ENCODE measurements at regions not wholly inside any gene's neighbourhood (a gene's known extent, or its start where the extent isn't known, plus 50 kb on each side); places are given as distances from the start of the nearest gene placed in this dataset.
A peak's percentile ranks its signal among the peaks of the same experiment; 100 is the strongest.
"Not testable (repeated sequence)": the region's sequence is repeated elsewhere in the genome, so short reads cannot be mapped to it uniquely, and the experiment has no call there.

DNA sequence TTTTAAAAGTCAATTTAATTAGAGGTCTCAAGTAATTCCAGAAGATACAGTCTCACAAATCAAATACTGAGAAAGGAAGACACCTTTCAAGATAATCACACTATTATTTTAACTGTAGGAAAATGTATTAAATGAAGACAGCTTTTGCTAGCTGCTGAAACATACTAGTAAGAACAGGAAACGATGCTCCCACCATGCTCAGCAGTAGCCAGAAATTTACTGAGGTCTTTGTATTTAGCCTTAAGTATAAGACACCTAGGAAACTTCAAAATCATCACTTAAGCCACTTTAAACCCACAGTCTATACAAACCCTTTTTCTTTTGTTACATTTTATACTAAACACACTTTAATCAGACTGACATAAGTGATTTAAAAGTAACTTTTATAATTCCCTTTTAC, 72.7 kb upstream of the NPIPB12 start:
- H3K27me3 Mint-ChIP-seq (ENCODE audit: low read depth); H3K27ac Mint-ChIP-seq; H3K9me3 Mint-ChIP-seq; H3K4me3 Mint-ChIP-seq; H3K36me3 Mint-ChIP-seq (ENCODE audit: low read depth): not testable (repeated sequence)
- H3K4me1 Mint-ChIP-seq (ENCODE audit: low read depth): peaks cover 15% of the 10 kb centered on the region

DNA sequence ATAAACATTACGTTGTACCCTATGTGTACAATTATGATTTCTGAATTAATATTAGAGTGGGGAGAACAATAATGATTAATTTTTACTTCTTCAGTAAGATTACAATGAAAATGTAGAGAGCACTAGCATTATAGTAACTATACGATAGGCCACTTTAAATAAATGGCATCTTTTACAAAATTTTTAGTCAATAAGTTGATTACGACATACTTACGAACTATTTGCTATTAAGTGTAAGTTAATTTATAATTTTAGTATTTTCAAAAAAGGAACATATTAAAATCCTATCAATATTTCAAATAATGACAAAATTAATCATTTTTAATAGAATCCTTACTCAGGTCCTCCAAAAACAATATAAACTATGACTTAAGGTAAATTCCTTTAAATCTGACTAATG, 75.6 kb upstream of the NPIPB12 start:
- H3K9me3 Mint-ChIP-seq; H3K36me3 Mint-ChIP-seq (ENCODE audit: low read depth); H3K27ac Mint-ChIP-seq; H3K27me3 Mint-ChIP-seq (ENCODE audit: low read depth); H3K4me3 Mint-ChIP-seq: not testable (repeated sequence)
- H3K4me1 Mint-ChIP-seq (ENCODE audit: low read depth): peaks cover 21% of the 10 kb centered on the region

DNA sequence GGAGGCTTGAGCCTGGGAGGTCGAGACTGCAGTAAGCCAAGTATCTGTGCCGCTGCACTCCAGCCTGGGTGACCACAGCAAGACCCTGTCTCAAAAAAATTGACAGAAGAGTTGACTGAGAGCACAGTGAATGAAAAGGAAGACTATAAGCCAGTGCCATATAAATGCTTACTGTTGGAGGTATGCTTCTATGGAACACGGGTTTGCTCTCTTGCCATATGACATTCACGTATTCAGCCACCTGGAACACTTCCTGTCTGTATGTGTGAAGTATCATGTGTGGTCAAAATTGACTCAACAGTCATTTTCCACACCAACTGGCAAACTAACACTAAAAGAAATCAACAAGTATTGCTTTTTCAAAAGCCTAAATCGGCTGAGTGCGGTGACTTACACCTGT, 71.1 kb upstream of the SPN start:
- not testable (repeated sequence) for H3K27me3 Mint-ChIP-seq (ENCODE audit: low read depth); H3K9me3 Mint-ChIP-seq; H3K36me3 Mint-ChIP-seq (ENCODE audit: low read depth)
- Mint-ChIP-seq H3K4me1 (ENCODE audit: low read depth) (peaks cover 29% of the 10 kb centered on the region), H3K4me3 (peak overlapping the region; percentile 64), H3K27ac (peak overlapping the region; percentile 67)

DNA sequence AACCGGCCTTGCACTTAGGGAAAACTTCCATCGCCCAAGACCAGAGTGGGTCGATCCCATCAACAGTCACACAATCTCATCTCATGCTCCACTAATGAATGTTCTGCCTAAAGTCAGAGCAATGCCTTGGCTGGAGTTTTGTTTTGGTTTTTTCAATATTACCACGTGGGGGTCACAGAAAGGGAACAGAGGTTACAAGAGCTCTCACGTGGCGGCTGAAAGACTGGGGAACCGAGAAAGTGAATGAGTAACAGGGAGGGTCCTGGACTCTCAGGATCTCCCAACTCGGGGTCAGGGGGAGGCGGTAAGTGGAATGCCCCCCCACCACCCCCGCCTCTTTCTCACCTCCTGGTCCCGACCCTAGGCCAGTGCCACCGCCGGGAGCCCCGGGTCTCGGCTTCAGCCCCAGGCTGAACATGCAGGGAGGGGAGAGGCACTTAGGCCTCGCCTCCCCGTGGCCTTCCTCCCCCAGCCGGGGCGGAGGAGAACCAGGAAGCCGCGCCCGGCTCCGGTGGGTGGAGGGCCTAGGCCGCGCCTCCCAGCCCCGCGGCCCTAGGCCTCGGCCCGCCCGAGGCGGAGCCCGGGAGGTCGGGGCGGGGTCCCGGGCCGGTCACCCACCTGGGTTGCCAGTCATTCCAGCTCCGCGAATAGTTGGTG, 68.7 kb upstream of the SPN start:
- not testable (repeated sequence) for H3K9me3 Mint-ChIP-seq; H3K36me3 Mint-ChIP-seq (ENCODE audit: low read depth); H3K27me3 Mint-ChIP-seq (ENCODE audit: low read depth)
- peaks cover 22% of the 10 kb centered on the region for H3K4me1 Mint-ChIP-seq (ENCODE audit: low read depth)
- peak overlapping the region; percentile 96 for H3K4me3 Mint-ChIP-seq
- H3K27ac Mint-ChIP-seq: peak overlapping the region; percentile 90

DNA sequence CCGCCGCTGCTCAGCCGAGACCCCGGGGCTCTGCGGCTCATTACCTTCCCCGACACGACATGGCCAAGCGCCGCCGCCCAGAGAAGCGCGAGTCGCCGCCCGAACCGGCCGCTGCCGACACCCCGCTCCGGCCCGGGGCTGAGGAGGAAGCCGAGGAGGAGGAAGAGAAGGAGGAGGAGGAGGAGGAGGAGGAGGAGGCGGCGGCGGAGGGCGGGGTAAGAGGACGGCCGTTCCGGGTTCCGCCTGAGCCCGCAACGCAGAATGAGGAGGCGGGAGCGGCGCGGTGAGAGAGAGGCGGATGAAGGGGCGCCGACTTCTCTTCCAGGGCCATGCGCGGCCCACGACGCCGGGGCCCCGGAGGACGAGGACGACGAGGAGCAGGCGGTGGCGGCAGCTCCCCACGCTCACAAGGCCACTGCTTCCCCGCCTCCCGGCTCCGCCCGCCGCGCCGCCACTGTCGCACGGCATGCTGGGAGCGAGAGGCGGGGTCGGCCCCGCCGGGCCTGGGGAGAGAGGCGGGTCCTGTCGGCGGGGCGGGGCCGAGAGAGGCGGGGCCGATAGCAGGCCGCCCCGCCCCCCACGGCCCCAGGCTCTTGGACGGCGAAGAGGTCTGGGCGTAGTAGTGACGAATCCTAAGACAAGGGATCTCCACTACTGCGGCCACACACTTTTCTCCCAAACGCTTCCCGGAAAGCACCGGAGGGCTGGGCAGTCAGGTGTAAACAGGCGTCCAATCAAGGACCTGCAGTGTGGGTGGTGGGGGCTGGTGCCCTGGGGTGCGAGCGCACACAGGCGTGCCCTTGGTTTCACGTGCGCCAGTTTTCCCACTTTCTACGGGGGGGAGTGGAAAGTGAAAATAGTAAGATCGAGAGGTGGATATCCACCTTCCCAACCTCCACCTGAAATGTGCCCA, 67.9 kb upstream of the SPN start:
- Mint-ChIP-seq H3K27ac (peak overlapping the region; percentile 89), H3K4me1 (ENCODE audit: low read depth) (peaks cover 27% of the 10 kb centered on the region), H3K4me3 (peak overlapping the region; percentile 80)
- H3K27me3 Mint-ChIP-seq (ENCODE audit: low read depth); H3K36me3 Mint-ChIP-seq (ENCODE audit: low read depth); H3K9me3 Mint-ChIP-seq: not testable (repeated sequence)

DNA sequence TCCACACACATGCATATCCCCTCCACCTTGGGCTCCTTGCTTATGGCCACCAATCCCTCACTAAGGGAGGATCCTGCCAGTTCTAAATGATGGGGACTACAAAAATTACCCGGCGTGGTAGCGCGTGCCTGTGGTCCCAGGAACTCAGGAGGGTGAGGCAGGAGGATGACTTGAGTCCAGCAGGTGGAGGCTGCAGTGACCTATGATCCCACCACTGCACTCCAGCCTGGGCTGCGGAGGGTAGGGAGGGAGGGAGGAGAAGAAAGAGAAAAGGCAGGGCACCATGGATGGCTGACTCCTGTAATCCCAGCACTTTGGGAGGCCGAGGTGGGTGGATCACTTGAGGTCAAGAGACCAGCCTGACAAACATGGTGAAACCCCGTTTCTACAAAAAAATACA, 66.0 kb upstream of the SPN start:
- H3K27ac Mint-ChIP-seq; H3K4me3 Mint-ChIP-seq; H3K36me3 Mint-ChIP-seq (ENCODE audit: low read depth); H3K27me3 Mint-ChIP-seq (ENCODE audit: low read depth); H3K9me3 Mint-ChIP-seq: not testable (repeated sequence)
- H3K4me1 Mint-ChIP-seq (ENCODE audit: low read depth): peaks cover 32% of the 10 kb centered on the region

DNA sequence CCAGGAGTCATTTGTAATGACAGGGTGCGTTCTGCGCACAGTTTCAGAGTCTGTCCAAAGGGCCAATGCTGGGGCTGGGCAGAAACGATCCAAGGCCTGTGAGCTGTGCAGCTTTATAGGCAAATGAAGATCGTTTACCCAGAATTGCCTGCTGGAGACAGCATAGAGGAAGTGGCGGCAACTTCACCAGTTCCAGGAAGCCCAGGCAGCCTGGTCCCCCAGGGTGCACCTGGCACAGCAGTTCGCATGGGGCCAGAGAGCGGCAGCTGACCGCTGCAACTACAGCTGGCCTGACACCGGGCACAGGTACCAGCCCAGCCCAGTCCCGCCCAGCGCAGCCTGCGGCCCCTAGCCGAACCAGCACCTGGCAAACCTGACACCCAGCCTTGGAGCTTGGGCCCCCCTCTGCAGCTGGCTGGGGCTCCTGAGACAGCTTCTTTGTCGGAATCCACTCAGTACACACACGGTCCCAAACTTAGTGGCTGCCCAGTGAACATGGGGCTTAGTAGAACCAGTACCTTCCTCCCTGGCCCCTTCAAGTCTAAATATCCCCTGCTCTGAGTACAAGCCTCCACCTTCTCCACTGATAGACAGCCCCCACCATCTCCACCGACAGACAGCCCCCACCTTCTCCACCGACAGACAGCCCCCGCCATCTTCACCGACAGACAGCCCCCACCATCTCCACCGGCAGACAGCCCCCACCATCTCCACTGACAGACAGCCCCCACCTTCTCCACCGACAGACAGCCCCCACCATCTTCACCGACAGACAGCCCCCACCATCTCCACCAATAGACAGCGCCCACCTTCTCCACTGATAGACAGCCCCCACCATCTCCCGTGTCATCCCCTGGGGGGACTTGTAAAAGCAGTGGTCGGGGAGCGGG, 62.7 kb upstream of the SPN start:
- peak overlapping the region; percentile 82 for H3K4me3 Mint-ChIP-seq
- H3K36me3 Mint-ChIP-seq (ENCODE audit: low read depth); H3K9me3 Mint-ChIP-seq; H3K27me3 Mint-ChIP-seq (ENCODE audit: low read depth): not testable (repeated sequence)
- H3K4me1 Mint-ChIP-seq (ENCODE audit: low read depth): peaks cover 40% of the 10 kb centered on the region
- H3K27ac Mint-ChIP-seq: peak overlapping the region; percentile 93

DNA sequence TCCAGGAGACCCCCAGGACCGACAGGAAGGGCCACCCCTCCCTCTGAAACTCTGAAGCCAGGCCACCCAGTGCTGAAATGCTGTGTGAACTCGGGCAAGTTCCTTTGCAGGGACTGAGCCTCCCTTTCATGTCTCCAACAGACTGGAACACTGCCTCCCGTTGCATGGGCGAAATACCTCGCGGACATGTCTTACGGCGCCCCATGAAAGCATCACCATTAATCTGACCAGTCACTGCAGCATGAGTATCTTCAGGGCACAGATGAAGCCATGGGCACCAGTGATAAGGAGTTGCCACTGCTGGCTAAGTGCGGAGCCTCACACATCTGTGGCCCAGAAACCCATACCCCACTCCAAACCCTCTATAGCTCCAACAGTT, 60.8 kb upstream of the SPN start:
- Mint-ChIP-seq H3K4me3 (peak overlapping the region; percentile 50), H3K4me1 (ENCODE audit: low read depth) (peaks cover 36% of the 10 kb centered on the region), H3K27ac (peak overlapping the region; percentile 80)
- H3K9me3 Mint-ChIP-seq; H3K36me3 Mint-ChIP-seq (ENCODE audit: low read depth); H3K27me3 Mint-ChIP-seq (ENCODE audit: low read depth): not testable (repeated sequence)

DNA sequence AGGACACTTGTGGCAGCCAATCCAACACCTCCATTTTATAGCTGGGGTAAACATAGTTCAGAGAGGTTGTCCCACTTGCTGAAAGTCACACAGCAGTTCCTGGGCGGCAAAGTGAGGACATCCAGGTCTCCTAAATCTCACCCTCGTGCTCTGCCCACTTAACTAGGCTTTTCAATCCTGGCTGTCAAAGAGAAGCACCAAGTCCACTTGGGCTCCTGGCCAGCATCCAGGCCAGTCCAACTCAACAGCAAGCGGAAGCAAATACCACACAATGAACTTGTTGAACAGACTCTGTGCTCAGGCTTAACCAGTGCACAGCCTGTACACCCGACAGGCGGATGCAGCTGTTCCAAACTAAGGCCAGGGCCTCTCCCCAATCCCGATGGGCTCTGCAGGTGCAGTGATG, 60.4 kb upstream of the SPN start:
- Mint-ChIP-seq H3K4me1 (ENCODE audit: low read depth) (peaks cover 39% of the 10 kb centered on the region), H3K27ac (peak overlapping the region; percentile 80)
- H3K4me3 Mint-ChIP-seq; H3K27me3 Mint-ChIP-seq (ENCODE audit: low read depth); H3K36me3 Mint-ChIP-seq (ENCODE audit: low read depth); H3K9me3 Mint-ChIP-seq: not testable (repeated sequence)

DNA sequence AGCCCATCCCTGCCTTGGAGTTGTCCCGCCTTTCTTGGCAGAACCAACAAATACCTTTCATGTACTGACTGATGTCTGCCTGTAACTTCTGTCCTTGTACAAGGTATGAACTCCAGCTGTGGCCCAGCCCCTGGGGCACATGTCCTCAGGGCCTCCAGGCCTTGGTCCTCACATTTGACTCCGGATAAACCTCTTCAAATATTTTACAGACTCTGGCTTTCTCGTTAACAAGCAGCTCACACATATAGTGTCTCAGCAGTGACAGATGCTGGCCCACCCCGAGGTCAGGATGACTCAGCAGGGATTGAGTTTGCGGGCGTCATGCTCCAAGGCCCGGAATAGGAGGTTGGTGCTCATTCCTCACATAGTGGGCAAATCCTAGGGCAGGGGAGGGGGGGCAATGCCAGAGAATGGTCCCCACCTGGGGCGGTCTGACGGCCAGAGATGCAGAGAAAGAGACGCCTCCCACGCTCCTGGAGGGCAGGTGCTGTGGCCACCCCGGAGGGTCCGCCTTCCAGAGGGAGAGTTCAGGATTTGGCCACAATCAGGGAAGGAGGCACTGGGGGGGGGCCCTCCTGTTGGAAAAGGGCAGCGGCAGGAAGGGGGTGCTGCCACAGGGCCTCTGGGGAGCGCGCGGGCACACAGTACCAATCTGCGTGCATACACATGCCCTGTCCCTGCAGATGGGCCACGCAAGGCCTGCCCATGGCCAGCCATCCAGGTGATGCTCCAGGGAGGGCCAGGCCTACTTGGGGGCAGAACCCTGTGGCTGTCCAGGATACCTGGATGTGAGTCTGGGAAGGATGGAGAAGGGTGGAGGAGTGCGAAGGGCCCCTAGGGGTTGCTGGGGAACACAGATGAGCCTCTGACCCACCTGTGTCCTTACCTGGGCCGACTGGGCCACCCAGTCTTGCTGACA, 58.2 kb upstream of the SPN start:
- peaks cover 40% of the 10 kb centered on the region for H3K4me1 Mint-ChIP-seq (ENCODE audit: low read depth)
- not testable (repeated sequence) for H3K4me3 Mint-ChIP-seq; H3K27me3 Mint-ChIP-seq (ENCODE audit: low read depth); H3K36me3 Mint-ChIP-seq (ENCODE audit: low read depth); H3K9me3 Mint-ChIP-seq
- peak overlapping the region; percentile 59 for H3K27ac Mint-ChIP-seq

DNA sequence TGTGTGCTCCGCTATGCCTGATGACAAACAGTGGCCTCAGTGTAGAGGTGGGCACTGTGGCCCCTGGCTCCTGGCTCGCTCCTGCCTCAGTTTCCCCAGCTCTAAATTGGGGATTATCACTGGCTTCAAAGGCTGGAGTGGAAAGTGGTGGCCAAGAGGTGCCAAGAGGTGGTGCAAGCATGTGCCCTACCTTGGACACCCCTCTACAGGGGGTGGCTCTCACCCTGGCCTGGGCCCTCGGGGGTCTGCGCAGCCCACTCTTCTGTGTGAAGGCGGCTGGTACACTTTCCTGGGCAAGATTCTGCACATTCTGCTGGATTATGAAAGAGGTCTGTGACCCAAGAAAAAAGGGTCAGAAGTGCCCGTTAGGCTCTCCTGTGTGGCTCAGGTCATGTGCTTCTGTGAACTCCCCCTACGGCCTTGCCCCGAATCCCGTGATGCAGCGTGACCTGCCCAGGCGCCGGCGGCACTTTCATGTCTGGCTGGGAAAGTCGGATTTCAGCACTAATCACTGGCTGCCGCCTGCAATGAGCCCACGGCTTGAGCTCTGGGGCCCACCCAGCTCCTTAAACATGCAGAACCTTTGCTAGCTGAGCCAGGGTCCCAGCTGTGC, 57.3 kb upstream of the SPN start:
- not testable (repeated sequence) for H3K4me3 Mint-ChIP-seq; H3K27ac Mint-ChIP-seq; H3K9me3 Mint-ChIP-seq; H3K27me3 Mint-ChIP-seq (ENCODE audit: low read depth); H3K36me3 Mint-ChIP-seq (ENCODE audit: low read depth)
- H3K4me1 Mint-ChIP-seq (ENCODE audit: low read depth): peaks cover 33% of the 10 kb centered on the region

DNA sequence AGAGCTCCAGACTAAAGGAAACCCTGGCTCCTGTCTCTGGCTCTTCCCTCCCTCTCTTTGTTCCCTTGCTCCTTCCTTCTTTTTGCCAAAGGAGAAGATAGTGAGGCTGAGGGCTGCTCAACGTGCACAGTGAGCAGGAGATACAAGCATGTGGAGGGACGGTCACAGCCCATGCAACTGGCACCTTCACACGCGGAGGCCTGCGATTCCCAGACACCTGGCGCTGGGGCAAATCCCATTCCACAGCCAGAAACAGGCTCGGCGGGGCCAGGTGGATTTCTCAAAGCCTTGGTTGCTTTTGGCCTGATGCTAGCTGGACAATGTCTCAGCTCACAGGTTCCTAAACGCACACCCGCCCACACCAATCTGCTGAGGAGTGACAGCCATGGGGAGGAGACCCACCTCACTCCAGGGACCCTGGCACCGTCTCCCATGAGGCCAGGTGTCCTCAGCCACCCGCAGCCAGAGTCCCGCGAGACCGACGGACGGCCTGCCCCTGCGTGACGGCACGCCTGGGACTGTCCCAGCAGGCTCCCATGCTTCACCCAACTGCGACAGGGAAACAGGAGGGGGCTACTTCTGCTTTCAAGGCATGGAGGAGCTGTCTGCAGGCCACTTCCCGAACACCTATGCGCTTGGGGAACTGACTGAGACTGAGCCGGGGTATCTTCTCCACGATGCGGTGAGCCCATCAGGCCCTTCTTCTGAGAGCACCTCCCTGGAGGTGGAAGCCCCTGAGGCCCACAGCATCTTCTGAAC, 56.2 kb upstream of the SPN start:
- peaks cover 31% of the 10 kb centered on the region for H3K4me1 Mint-ChIP-seq (ENCODE audit: low read depth)

DNA sequence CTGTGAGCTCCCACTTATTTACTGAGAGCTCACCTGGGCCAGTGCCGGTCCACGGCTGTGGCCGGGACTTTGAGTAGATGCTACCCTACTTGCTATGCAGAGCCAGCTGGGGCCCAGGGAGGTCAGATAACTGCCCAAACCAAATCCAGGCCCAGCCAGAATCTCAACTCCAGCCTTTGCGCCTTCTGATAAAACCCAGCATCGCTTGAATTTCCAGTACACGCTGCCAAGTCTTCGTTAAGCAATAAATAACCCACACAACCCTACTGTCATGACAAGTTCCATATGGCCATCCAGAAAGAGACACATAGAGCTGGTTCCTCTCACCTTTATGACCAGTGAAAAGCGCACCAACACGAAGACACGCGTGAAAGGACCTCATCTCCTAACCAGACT, 55.6 kb upstream of the SPN start:
- Mint-ChIP-seq H3K4me1 (ENCODE audit: low read depth) (peaks cover 27% of the 10 kb centered on the region), H3K27ac (peak overlapping the region; percentile 65)
- not testable (repeated sequence) for H3K4me3 Mint-ChIP-seq; H3K9me3 Mint-ChIP-seq; H3K36me3 Mint-ChIP-seq (ENCODE audit: low read depth); H3K27me3 Mint-ChIP-seq (ENCODE audit: low read depth)

More for the DNA sequence above, 56.2 kb upstream of the SPN start:
- H3K36me3 Mint-ChIP-seq (ENCODE audit: low read depth); H3K27ac Mint-ChIP-seq; H3K27me3 Mint-ChIP-seq (ENCODE audit: low read depth); H3K9me3 Mint-ChIP-seq; H3K4me3 Mint-ChIP-seq: not testable (repeated sequence)

Measured in T-helper 1 cell treated with Interleukin-12 subunit alpha and Interleukin-12 subunit beta and Interleukin-4 antibody, amounts not matched to agents 30 μg/mL and 1 μg/mL, for 36 hours (primary cell).